Ovary (tissue), 7 donors: ENCODE measurements at regions not wholly inside any gene's neighbourhood (a gene's known extent, or its start where the extent isn't known, plus 50 kb on each side); places are given as distances from the start of the nearest gene placed in this dataset.

ENCODE experiments used
- DNase-seq, 5 donors: peaks; one replicate each; pipeline ENCODE4 v3.0.0-alpha.2; 2019 to 2020
- H3K27ac ChIP-seq, 2 donors: fragments of 200-600 bp; one replicate each; pipeline versions ENCODE4 v1.5.1 to v1.8.0; 2019 to 2022
- H3K27me3 ChIP-seq: fragments of 200-600 bp; one replicate; pipeline ENCODE4 v1.8.0; 2022
- H3K36me3 ChIP-seq: fragments of 200-600 bp; sonication (generic); one replicate; pipeline ENCODE4 v1.5.1; 2019
- H3K4me1 ChIP-seq: one replicate; pipeline ENCODE4 v1.8.1; 2013; ENCODE audit warnings: mild to moderate bottlenecking, moderate library complexity; ENCODE audit not compliant: insufficient read depth
- H3K4me3 ChIP-seq: fragments of 200-600 bp; sonication (generic); one replicate; pipeline ENCODE4 v1.5.1; 2017
- H3K9me3 ChIP-seq, 2 donors: fragments of 200-600 bp in 1 of 2; sonication (generic) in 1 of 2; one replicate each; pipeline versions ENCODE4 v1.5.1 to v1.8.1; 2013 to 2019; ENCODE audit warnings: mild to moderate bottlenecking in 1 of 2, moderate library complexity in 1 of 2
- EP300 ChIP-seq: sonication (generic); formaldehyde crosslinking; IDR thresholded peaks from one replicate; pipeline ENCODE4 v1.6.1; 2017; ENCODE audit warnings: antibody characterized with exemption
- POLR2A ChIP-seq: fragments of 450-650 bp; IDR thresholded peaks from one replicate; pipeline ENCODE4 v1.6.1; 2017; ENCODE audit warnings: antibody characterized with exemption, mild to moderate bottlenecking, moderate library complexity
- WGBS, 3 donors: extraction: QIAGEN DNeasy Blood & Tissue Kit in 1 of 3; methylation state at CpG; one replicate each; pipeline versions ENCODE4 v1.1.5 to v1.1.7; 2013 to 2017; 5-methylcytosine and 5-hydroxymethylcytosine counted together
- intact Hi-C, 4 donors: fragments of 100-400 bp; cut with DNase I; formaldehyde crosslinking; loops; one replicate each; pipeline versions ENCODE4 v1.11.0 to v1.15.1; 2022 to 2023
- TF ChIP-seq, protein P1 (sequence below), 3 donors: fragments of 450-650 bp in 2 of 3; fragments of 200-600 bp in 1 of 3; IDR thresholded peaks; one replicate each; pipeline versions ENCODE4 v1.5.1 to v1.8.0; 2016 to 2022; ENCODE audit warnings: antibody characterized with exemption in 3 of 3, mild to moderate bottlenecking in 1 of 3
- donor health status: DM: no; HTN: no; CAD: no; lungs with moderate emphysema.
- donor health status: DM: no; HTN: no; CAD: no.
- donor health status: Bipolar disorder and iron deficiency.
- donor health status: DM: no; HTN: no; CAD: no.
- donor health status: DM: yes; HTN: yes; CAD: no.

DNA sequence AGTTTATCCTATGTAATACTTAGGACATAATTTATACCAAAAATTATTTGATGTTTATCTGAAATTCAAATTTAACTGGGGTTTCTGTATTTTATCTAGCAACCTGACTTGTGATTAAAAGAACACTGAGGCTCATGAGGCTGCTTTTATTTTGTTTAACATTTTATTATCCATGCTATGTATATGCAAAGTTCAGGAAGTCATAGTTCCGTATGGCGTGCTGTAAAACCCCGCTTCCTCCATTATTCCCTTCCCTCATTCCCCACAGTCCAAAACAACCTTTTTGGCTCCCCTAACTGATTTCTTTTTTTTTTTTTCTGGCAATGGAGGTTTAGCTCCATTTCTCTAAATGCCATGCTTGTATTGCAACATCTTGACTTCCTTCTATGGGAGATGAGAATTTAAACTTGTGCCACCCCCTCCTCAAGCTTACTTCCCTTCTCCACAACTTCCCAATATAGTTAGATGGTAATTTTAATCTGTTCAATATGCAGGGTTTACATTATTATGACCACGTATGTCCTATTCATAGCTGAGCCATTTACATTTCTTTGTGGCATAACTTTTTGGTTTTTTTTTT is 138.0 kb upstream of the DNAH14 start:
- Histone ChIP-seq H3K36me3 (no peaks in the 10 kb centered on the region), H3K4me3 (no peak overlapping the region), H3K9me3 (no peaks in the 10 kb centered on the region), H3K4me1 (no peaks in the 10 kb centered on the region), H3K27ac (no peak overlapping the region), H3K27me3 (no peaks in the 10 kb centered on the region)
- 91 to 95% (median 93%) methylated on average over 4 of the region's 4 CpGs for WGBS, 3 donors
- intact Hi-C loops: no loop called here
- TF ChIP-seq, protein P1, sequence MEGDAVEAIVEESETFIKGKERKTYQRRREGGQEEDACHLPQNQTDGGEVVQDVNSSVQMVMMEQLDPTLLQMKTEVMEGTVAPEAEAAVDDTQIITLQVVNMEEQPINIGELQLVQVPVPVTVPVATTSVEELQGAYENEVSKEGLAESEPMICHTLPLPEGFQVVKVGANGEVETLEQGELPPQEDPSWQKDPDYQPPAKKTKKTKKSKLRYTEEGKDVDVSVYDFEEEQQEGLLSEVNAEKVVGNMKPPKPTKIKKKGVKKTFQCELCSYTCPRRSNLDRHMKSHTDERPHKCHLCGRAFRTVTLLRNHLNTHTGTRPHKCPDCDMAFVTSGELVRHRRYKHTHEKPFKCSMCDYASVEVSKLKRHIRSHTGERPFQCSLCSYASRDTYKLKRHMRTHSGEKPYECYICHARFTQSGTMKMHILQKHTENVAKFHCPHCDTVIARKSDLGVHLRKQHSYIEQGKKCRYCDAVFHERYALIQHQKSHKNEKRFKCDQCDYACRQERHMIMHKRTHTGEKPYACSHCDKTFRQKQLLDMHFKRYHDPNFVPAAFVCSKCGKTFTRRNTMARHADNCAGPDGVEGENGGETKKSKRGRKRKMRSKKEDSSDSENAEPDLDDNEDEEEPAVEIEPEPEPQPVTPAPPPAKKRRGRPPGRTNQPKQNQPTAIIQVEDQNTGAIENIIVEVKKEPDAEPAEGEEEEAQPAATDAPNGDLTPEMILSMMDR (IDR thresholded peaks at IDR 0.05): no peak
- TF ChIP-seq POLR2A (no peak), EP300 (no peak)
- no peak for DNase-seq

DNA sequence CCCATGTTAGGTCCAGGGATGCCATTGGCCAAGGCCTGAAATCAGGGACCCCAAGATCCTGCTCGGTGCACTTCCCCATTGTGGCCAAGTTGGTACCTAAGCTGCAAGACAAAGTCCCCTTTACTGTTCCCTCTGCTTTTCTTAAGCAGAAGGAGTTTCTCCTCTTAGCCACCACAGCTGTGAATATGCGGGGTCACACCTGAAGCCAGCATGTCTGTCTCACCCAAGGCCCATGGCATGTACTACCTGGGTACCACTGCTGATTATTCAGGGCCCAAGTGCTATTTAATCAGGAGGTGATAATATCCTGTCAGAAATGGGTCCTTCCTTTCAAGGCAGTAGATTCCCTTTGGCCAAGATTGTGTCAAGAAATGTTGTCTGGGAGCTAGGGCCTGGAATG is 133.9 kb upstream of the DNAH14 start:
- Histone ChIP-seq H3K4me1 (no peaks in the 10 kb centered on the region), H3K9me3 (no peaks in the 10 kb centered on the region), H3K36me3 (no peaks in the 10 kb centered on the region), H3K4me3 (no peak overlapping the region), H3K27me3 (no peaks in the 10 kb centered on the region), H3K27ac (no peak overlapping the region)
- intact Hi-C loops: no loop called here
- 49 to 91% (median 50%) methylated on average over 2 of the region's 2 CpGs for WGBS, 3 donors
- no peak for DNase-seq
- TF ChIP-seq, protein P1 (IDR thresholded peaks at IDR 0.05): no peak
- TF ChIP-seq POLR2A (no peak), EP300 (no peak)

DNA sequence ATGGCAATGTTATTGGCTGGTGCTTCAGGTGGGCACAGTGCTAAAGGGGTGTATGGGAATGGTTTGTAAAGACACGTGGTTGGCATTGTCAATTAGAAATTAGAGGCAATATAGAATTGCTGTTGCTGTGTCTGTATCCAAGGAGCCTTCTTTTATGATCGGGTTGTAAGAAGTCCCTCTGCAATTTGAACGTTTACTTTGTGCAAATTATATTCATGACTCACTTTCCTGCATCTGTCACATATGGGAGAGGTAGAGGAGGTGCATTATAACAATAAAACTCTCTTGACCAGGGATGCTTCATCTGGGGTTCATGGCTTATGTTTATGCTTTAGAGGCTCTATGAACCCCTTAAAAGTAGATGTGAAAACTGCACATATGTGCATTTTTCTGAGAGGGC is 130.4 kb upstream of the DNAH14 start:
- intact Hi-C loops: no loop called here
- Histone ChIP-seq H3K4me1 (no peaks in the 10 kb centered on the region), H3K4me3 (no peak overlapping the region), H3K36me3 (no peaks in the 10 kb centered on the region), H3K9me3 (no peaks in the 10 kb centered on the region), H3K27ac (no peak overlapping the region), H3K27me3 (no peaks in the 10 kb centered on the region)
- 78 to 82% (median 80%) methylated on average over 3 of the region's 3 CpGs for WGBS, 3 donors
- TF ChIP-seq POLR2A: no peak
- no peak for DNase-seq

DNA sequence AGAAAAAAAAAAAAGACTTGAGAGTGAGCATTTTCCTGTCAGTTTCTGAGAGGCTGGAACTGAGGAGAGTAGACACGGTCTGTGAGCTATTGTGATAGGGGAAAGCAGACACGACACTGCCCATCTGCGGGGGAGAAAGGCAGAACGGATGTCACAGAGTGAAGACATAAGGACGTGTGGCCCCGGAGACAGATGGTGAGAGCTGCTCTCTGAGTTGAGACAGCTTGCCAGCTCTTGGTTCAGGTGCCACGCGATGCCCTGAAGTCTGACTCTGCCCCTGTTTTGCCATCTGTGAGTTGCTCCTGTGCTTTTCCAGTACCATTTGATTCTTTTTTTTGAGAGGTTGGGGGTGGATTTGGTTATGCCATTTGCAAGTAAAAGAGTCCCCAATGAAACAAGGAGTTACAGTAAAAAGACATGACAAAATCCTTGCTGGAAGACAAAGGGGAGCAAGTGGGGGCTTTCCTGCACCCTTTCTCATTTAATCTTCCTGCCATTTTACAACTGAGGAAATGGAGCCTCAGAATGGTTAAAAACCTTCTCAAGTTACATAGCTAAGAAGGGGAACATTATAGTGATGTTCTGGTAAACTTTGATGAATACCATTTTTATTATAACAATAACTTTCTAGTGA is 128.9 kb upstream of the DNAH14 start:
- H3K4me1 ChIP-seq: no peaks in the 10 kb centered on the region
- TF ChIP-seq POLR2A: no peak
- TF ChIP-seq EP300: no peak
- TF ChIP-seq, protein P1 (IDR thresholded peaks at IDR 0.05): no peak
- no peaks in the 10 kb centered on the region for H3K27me3 ChIP-seq
- intact Hi-C loops: no loop called here
- no peak overlapping the region for H3K4me3 ChIP-seq
- WGBS, 3 donors: 43 to 66% (median 59%) methylated on average over 8 of the region's 8 CpGs
- no peaks in the 10 kb centered on the region for H3K9me3 ChIP-seq
- no peak for DNase-seq
- H3K36me3 ChIP-seq: no peaks in the 10 kb centered on the region
- H3K27ac ChIP-seq: no peak overlapping the region

DNA sequence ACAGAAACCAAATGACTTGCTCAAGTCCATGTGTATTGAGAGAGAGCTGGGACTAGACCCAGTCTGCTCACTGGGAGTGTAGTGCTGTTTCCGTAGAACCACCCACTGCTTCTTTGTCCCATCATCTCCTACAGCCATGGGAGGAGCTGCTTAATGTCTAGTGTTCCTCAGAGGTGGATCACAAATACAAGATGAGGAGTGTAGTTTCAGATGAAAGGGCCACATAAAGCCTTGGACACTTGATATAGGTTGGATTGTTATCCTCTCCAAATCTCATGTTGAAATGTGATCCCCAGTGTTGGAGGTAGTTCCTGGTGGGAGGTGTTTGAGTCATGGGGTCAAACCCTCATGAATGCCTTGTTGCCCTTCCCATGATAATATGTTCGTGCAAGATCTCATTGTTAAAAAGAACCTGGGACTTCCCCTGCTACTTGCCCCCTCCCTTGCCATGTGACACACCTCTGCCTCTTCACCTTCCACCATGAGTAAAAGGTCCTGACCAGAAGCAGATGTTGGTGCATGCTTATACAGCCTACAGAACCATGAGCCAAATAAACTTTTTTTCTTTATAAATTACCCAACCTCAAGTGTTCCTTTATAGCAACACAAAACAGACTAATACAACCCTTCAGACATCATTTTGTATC is 127.5 kb upstream of the DNAH14 start:
- DNase-seq: no peak
- Histone ChIP-seq H3K4me3 (no peak overlapping the region), H3K9me3 (no peaks in the 10 kb centered on the region), H3K27ac (no peak overlapping the region), H3K4me1 (no peaks in the 10 kb centered on the region), H3K27me3 (no peaks in the 10 kb centered on the region), H3K36me3 (no peaks in the 10 kb centered on the region)
- TF ChIP-seq EP300: no peak
- TF ChIP-seq POLR2A: no peak
- TF ChIP-seq, protein P1 (IDR thresholded peaks at IDR 0.05): no peak
- 70 to 74% (median 71%) methylated on average over 2 of the region's 2 CpGs for WGBS, 3 donors
- intact Hi-C loops: no loop called here
